IPS DF 6.9 (cell line): ENCODE measurements at regions not wholly inside any gene's neighbourhood (a gene's known extent, or its start where the extent isn't known, plus 50 kb on each side); places are given as distances from the start of the nearest gene placed in this dataset.
"Not testable (repeated sequence)": the region's sequence is repeated elsewhere in the genome, so short reads cannot be mapped to it uniquely, and the experiment has no call there.

Source experiments
- DNase-seq: peaks from one replicate; pipeline ENCODE4 v3.0.0-alpha.2; 2013; ENCODE audit warnings: low read depth, low spot score
- H3K27ac ChIP-seq: one replicate; pipeline ENCODE4 v1.5.1; 2013; ENCODE audit warnings: low read length, control low read depth
- H3K27me3 ChIP-seq: 2 replicates; pipeline ENCODE4 v1.6.1; 2013; ENCODE audit warnings: mild to moderate bottlenecking, low read length; ENCODE audit not compliant: control insufficient read depth, insufficient read depth
- H3K36me3 ChIP-seq: 2 replicates; pipeline ENCODE4 v1.6.1; 2013; ENCODE audit warnings: low read length; ENCODE audit not compliant: control insufficient read depth, insufficient read depth
- H3K4me1 ChIP-seq: 2 replicates; pipeline ENCODE4 v1.6.1; 2013; ENCODE audit warnings: low read length; ENCODE audit not compliant: control insufficient read depth, insufficient read depth
- H3K4me3 ChIP-seq: 2 replicates; pipeline ENCODE4 v1.5.1; 2013; ENCODE audit warnings: mild to moderate bottlenecking, low read length
- H3K9me3 ChIP-seq: 2 replicates; pipeline ENCODE4 v1.6.1; 2013; ENCODE audit warnings: low read length, inconsistent platforms; ENCODE audit not compliant: control insufficient read depth, insufficient read depth
- WGBS: extraction: QIAGEN DNeasy Blood & Tissue Kit; methylation state at CpG from one replicate; pipeline ENCODE4 v1.1.7; 2013; ENCODE audit warnings: mixed read lengths, missing lambda C conversion rate; ENCODE audit not compliant: insufficient read length, insufficient coverage; 5-methylcytosine and 5-hydroxymethylcytosine counted together

DNA sequence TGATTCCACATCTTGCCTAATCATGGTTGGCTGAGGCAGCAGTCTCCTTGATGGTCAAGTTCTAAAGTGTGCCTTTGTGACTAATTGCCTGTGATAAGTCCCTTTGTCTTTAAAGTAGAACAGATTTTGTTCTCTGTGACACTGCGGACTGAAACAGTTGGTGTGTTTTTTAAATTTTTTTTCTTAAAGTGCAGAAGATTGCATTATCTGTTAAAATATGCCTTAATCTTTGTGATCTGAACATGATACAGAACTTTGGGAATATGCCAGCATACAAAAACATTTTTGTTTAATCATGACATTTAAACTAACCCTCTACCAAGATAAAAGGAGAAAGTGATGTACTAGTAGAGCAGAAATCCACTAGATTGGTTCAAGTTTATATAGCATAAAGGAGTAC, 1260.6 kb upstream of the ADGRL2 start:
- Histone ChIP-seq H3K9me3 (no peaks in the 10 kb centered on the region), H3K36me3 (no peaks in the 10 kb centered on the region), H3K4me3 (no peak overlapping the region), H3K4me1 (no peaks in the 10 kb centered on the region), H3K27ac (no peak overlapping the region), H3K27me3 (no peaks in the 10 kb centered on the region)
- no CpG with 5 or more reads among the region's 1 CpG for WGBS
- DNase-seq: no peak

DNA sequence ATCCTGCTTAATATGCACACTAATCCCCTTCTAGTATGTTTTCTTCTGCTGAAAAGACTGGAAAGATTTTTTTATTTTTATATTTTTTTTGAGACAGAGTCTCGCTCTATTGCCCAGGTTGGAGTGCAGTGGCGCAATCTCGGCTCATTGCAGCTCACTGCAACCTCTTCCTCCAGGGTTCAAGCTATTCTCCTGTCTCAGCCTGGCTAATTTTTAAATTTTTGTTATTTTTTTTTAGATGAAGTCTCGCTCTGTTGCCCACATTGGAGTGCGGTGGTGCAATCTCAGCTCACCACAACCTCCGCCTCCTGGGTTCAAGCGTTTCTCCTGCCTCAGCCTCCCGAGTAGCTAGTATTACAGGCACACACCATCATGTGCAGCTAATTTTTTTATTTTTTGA, 1261.4 kb upstream of the ADGRL2 start:
- not testable (repeated sequence) for H3K4me1 ChIP-seq, H3K9me3 ChIP-seq, H3K36me3 ChIP-seq, H3K27ac ChIP-seq, H3K4me3 ChIP-seq, H3K27me3 ChIP-seq, DNase-seq
- WGBS: no CpG with 5 or more reads among the region's 8 CpGs

DNA sequence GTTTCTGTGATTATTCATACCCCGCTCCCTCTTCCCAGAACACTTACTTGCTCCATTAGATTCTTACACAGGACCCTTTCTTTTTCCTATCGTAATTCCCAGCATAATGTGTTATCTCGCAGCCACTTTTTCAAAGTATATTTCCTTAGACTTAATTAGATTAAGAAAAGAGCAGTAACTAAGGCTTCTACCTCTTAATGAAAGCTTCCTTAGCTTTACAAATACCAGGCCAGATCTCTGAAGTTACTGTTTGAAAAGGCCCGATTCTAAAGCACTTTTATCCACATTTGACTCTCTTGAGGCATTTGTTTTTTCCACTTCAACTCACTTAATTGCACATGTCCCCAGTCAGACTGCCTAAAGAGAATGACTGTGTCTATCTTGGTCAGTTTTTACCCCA, 1264.3 kb upstream of the ADGRL2 start:
- Histone ChIP-seq H3K36me3 (no peaks in the 10 kb centered on the region), H3K9me3 (no peaks in the 10 kb centered on the region), H3K27ac (no peak overlapping the region), H3K4me3 (no peak overlapping the region), H3K4me1 (peaks cover 1% of the 10 kb centered on the region; the same call in 1 of the 2 replicates), H3K27me3 (no peaks in the 10 kb centered on the region)
- no CpG with 5 or more reads among the region's 4 CpGs for WGBS
- no peak for DNase-seq

- WGBS: no CpG with 5 or more reads among the region's 2 CpGs
- Histone ChIP-seq H3K4me1 (peaks cover 1% of the 10 kb centered on the region; the same call in 1 of the 2 replicates), H3K4me3 (no peak overlapping the region), H3K27ac (no peak overlapping the region), H3K9me3 (no peaks in the 10 kb centered on the region), H3K27me3 (no peaks in the 10 kb centered on the region), H3K36me3 (no peaks in the 10 kb centered on the region)
- no peak for DNase-seq
These were observed 1265.3 kb upstream of the ADGRL2 start for GRCh38 chr1:80535466-80535865.

DNA sequence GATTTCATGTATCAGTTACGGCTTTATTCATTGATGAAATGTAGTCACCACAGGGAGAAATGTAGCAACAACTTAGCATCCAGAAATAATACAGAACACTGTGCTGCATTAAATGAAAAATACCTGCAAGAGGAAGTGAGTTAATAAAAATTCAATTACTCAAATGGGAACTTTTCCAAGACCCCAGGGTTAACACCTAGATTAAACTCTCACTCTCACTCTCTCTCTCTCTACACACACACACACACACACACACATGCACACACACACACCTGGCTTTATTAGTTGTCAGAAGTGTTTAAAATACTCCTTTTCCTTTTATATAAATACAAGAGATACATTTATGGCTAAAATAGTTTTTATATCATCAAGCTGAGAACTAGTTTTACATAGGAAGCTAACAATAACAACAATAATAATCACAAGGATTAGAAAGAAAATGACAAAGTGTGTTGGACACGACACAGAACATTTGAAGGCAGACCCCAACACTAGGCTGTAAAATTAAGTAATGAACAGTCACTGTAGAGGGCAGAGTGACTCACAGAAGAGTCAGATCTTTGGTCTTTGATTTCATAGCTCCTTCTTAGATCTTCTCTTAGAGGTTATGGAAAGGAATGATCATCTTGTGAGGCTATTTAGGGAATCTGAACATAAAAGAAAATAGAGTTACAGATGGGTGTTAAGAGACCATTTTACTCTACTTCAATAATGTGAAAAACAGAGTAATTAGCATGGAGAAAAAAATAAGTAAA, 1266.0 kb upstream of the ADGRL2 start:
- no peaks in the 10 kb centered on the region for H3K27me3 ChIP-seq
- H3K36me3 ChIP-seq: no peaks in the 10 kb centered on the region
- no peak for DNase-seq
- H3K4me3 ChIP-seq: no peak overlapping the region
- H3K27ac ChIP-seq: no peak overlapping the region
- no CpG with 5 or more reads among the region's 2 CpGs for WGBS
- H3K9me3 ChIP-seq: no peaks in the 10 kb centered on the region
- H3K4me1 ChIP-seq: peaks cover 1% of the 10 kb centered on the region; the same call in 1 of the 2 replicates

- Histone ChIP-seq H3K27ac (no peak overlapping the region), H3K4me1 (peaks cover 1% of the 10 kb centered on the region; the same call in 1 of the 2 replicates), H3K9me3 (no peaks in the 10 kb centered on the region), H3K27me3 (no peaks in the 10 kb centered on the region), H3K4me3 (no peak overlapping the region), H3K36me3 (no peaks in the 10 kb centered on the region)
- no CpG with 5 or more reads among the region's 2 CpGs for WGBS
- no peak for DNase-seq
These were observed 1266.9 kb upstream of the ADGRL2 start for GRCh38 chr1:80533775-80534334.

GRCh38 chr1:80533093-80533492, 1267.6 kb upstream of the ADGRL2 start:
- no peaks in the 10 kb centered on the region for H3K36me3 ChIP-seq
- H3K4me1 ChIP-seq: peaks cover 1% of the 10 kb centered on the region; the same call in 1 of the 2 replicates
- H3K27ac ChIP-seq: no peak overlapping the region
- H3K4me3 ChIP-seq: no peak overlapping the region
- no peaks in the 10 kb centered on the region for H3K27me3 ChIP-seq
- H3K9me3 ChIP-seq: no peaks in the 10 kb centered on the region
- WGBS: no CpG with 5 or more reads among the region's 2 CpGs
- DNase-seq: no peak

GRCh38 chr1:80531182-80531581, 1269.6 kb upstream of the ADGRL2 start:
- peaks cover 1% of the 10 kb centered on the region; the same call in 1 of the 2 replicates for H3K4me1 ChIP-seq
- DNase-seq: no peak
- no peaks in the 10 kb centered on the region for H3K9me3 ChIP-seq
- no peaks in the 10 kb centered on the region for H3K36me3 ChIP-seq
- WGBS: no CpG with 5 or more reads among the region's 2 CpGs
- no peaks in the 10 kb centered on the region for H3K27me3 ChIP-seq
- H3K27ac ChIP-seq: no peak overlapping the region
- no peak overlapping the region for H3K4me3 ChIP-seq

DNA sequence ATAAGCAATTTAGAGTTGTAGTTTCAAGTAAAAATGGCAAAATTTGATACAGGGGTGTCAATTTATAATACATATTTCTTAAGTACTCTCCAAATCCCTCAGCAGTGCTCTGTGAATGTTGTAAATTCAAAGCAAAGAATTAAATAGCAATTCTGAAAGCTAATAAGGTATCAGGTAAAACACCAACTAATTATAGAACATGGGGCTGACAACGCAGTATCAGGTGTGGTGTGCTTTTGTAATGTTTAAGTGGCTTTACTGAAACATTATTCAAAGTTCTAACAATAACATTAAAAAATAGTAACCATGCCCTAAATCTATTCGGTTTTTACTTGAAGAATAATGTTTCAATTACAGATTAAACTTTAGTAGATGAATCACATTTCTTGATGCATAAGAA, 1271.2 kb upstream of the ADGRL2 start:
- no peak overlapping the region for H3K4me3 ChIP-seq
- no peak overlapping the region for H3K27ac ChIP-seq
- no peaks in the 10 kb centered on the region for H3K36me3 ChIP-seq
- no peak for DNase-seq
- no peaks in the 10 kb centered on the region for H3K27me3 ChIP-seq
- no peaks in the 10 kb centered on the region for H3K9me3 ChIP-seq
- WGBS: no CpG with 5 or more reads among the region's 2 CpGs
- peaks cover 1% of the 10 kb centered on the region; the same call in 1 of the 2 replicates for H3K4me1 ChIP-seq

DNA sequence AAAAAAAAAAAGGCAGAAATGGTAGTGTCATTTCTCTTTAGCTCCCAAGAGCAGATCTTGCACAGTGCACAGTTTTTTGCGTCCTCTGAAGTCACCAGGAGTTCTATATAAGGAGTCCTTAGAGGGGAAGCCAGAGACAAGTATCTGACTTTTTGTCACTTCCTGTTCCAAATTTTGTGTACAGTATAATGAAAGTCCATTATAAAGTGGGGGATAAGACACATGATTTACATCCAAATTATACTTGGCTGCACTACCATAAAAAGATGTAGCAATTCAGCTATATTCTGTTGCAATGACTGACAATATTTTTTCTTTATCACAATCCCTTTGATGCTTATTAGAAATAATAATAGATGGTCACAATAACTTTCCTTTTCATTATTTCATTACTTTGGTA, 1276.9 kb upstream of the ADGRL2 start:
- H3K36me3 ChIP-seq: no peaks in the 10 kb centered on the region
- no peak overlapping the region for H3K27ac ChIP-seq
- no CpG with 5 or more reads among the region's 1 CpG for WGBS
- H3K4me1 ChIP-seq: no peaks in the 10 kb centered on the region
- no peak overlapping the region for H3K4me3 ChIP-seq
- no peak for DNase-seq
- H3K9me3 ChIP-seq: no peaks in the 10 kb centered on the region
- H3K27me3 ChIP-seq: no peaks in the 10 kb centered on the region

- not testable (repeated sequence) for H3K4me3 ChIP-seq, H3K4me1 ChIP-seq, H3K9me3 ChIP-seq
These were observed 1277.7 kb upstream of the ADGRL2 start for GRCh38 chr1:80523071-80523470.

More at GRCh38 chr1:80523071-80523470, 1277.7 kb upstream of the ADGRL2 start:
- H3K36me3 ChIP-seq, H3K27ac ChIP-seq, DNase-seq, H3K27me3 ChIP-seq: not testable (repeated sequence)
